ENCODE measurements at regions not wholly inside any gene's neighbourhood (a gene's known extent, or its start where the extent isn't known, plus 50 kb on each side); places are given as distances from the start of the nearest gene placed in this dataset.
"Not testable (repeated sequence)": the region's sequence is repeated elsewhere in the genome, so short reads cannot be mapped to it uniquely, and the experiment has no call there.

DNA sequence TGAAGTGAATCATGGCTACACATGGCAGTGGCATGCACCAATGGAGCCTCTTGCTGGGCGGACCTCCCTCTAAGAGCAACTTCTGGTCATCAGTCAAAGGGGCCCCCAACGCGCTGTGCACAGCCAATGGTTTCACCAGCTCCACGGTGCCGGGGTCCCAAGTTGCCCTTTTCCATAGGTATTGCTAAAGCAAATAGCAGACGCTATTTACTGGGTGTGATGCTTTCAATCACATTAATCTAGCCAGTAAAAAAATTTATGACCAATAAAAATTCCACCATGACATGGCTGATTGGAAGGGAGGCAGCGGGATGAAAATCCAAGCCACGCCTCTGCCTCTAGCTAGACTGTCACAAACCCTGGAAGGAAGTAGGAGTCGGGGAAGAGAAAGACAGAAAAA lies 680.3 kb upstream of the SOX9 start:
- no peak for DNase-seq (ENCODE audit: low spot score)

GRCh38 chr17:71441098-71441497 lies 679.7 kb upstream of the SOX9 start:
- DNase-seq (ENCODE audit: low spot score) = peak; percentile 33

DNA sequence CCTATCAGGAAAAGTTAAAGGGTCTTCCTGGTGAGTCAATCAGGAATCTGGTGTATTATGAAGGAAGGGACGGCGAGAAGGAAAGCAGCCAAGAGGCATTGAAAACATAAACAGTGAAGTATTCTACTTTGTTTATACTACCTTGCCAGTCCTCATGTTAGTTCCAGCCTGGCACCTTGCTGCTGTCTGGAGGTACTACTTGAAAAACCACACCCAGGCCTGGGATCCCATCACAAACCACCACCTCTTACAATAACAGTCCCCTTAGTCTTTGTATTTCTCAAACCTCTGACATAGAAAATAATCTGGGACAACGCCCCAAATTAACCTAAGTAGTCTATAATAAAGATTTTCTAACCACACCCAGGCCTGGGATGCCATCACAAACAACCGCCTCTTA lies 676.7 kb upstream of the SOX9 start:
- DNase-seq (ENCODE audit: low spot score) = peak; percentile 5

- no peak for DNase-seq (ENCODE audit: low spot score)
Observed at GRCh38 chr17:71446645-71447437, 674.0 kb upstream of the SOX9 start.

DNA sequence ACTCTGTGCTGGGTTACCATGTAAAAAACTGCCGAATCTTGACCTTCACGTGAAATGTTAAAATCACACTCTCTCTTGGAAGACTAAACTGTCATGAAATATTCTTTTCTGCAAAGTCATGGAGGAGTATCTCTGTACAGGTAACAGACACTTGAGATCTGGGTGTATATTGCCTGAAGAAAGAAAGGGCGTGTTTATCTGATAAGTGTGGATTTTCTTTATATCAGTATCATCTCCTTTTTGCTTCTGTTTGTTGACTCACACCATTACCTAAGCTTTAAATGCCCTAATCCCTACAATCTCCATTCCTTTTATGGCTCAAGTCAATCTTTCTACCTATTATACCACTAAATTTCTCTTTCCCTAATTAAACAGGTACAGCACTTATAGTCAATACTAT lies 673.2 kb upstream of the SOX9 start:
- no peak for DNase-seq (ENCODE audit: low spot score)

- DNase-seq (ENCODE audit: low spot score) = not testable (repeated sequence)
Observed at GRCh38 chr17:71450657-71451056, 670.2 kb upstream of the SOX9 start.

- no peak for DNase-seq (ENCODE audit: low spot score)
Observed at GRCh38 chr17:71453876-71454422, 666.9 kb upstream of the SOX9 start.

DNA sequence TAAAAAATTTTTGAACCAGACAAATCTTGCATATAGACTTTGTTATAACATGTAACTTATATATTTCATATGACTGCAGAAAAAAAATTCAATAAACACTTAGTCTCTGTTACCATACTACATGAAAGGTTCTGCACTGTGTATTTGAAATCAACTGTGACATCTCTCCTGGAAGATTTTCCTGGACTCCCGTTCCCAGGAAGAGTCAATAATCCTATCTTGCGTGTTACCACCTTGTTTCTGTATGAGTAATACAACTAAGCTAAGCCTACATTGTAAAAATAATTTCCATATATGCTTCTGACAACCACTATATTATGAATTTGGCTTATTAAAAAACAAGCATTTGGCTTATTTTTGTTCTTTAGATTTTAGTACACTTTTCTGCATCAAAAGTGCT lies 665.6 kb upstream of the SOX9 start:
- no peak for DNase-seq (ENCODE audit: low spot score)

DNA sequence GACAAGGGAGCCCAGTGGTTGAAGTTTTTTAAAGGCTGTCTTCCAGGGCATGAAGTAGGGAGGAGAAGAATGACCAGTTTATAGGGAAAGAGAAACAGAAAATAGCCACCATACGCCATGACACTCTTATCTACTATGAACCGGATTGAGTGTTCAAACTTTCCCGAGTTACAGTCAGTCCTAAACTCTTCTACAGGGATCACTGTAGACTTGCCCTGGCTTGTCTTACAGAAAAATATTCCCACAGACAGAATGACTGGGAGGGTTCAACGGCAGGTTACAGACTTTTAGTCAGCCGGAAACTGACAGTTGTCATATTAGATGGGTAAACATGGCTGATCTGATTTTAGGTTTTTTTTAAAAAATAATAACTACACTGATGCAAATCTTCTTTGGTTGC lies 662.5 kb upstream of the SOX9 start:
- DNase-seq (ENCODE audit: low spot score) = no peak

DNA sequence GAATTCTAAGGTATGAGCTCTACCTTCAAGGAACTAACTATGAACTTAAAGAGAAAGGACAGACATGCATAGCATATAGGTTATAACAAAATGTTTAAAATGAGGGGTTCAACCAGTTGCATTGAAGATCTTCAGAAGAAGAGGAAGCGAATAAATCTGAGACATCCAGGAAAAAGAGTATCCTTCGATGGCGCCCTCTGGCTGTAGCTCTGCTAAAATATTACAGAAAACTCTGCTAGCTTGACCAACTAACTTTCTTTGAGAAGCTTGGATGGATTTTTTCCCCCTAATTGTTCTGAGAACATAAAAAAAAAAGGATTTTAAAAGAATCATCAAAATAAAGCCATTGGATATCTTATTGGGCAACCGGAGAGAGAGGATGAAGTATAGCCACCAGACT lies 659.9 kb upstream of the SOX9 start:
- peak; percentile 20 for DNase-seq (ENCODE audit: low spot score)

DNA sequence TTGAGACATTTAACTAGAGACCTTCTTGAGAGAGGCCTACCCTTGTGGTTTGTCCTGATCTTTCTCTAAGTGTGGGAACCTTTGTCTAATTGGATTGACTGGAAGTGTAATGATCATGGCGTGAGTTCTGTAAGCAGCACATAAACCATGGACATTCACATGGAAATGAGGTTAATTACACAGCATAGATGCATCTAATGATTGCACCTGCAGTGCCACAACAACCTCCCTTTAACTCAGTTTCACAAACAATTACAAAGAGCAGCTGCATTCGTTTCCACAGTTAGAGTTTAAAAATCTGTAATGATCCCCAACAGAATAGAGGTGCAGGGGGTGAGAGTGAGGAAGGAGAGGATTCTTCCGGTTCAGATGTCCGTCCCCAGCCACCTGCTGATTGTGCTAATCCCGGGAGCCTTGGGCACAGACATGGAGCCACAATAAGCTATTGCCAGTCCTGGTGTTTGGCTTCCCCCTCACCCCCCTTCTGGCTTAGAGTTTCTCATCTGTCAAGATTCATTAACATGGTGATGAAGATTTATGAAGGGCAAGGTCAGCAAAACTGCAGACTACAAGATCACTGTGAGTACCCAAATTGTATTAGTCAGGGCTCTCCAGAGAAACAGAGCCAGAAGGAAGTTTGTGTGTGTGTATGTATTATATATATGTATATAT lies 659.2 kb upstream of the SOX9 start:
- no peak for DNase-seq (ENCODE audit: low spot score)

DNA sequence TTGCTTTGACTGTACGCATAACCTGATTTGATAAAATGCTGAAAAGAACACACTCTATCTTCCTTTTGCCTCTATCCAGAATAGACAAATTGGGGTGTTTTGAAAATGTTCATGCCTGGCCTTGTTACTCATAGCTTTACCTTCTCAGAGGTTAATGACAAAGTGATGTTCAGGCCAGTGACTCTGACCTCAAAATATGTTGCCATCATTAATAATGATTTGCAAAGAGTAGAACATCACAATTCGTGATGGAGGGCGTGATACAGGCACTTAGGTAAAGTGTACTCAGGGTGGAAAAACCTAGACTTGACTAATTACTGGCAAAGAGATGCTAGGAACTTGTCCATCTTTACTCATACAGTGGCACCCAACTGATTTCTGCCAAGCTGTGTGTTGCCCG lies 656.6 kb upstream of the SOX9 start:
- no peak for DNase-seq (ENCODE audit: low spot score)

DNA sequence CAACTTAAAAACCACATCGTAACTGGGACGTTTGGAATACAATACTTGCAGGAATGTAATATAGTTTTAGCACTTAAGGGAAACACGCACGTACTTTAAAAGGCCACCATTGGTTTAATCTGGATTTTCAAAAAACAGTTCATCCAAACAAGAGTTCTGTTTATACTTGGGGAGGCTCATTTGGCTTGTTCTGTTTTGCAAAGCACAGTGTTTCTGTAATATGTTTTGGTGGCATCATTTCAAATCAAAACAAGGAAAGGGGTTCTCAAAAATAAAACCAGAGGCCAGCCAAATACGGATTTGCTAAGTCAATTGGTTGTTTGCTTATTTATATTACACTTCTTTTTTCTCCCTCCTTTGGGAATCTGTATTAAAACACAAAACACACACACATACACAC lies 656.1 kb upstream of the SOX9 start:
- no peak for DNase-seq (ENCODE audit: low spot score)

DNA sequence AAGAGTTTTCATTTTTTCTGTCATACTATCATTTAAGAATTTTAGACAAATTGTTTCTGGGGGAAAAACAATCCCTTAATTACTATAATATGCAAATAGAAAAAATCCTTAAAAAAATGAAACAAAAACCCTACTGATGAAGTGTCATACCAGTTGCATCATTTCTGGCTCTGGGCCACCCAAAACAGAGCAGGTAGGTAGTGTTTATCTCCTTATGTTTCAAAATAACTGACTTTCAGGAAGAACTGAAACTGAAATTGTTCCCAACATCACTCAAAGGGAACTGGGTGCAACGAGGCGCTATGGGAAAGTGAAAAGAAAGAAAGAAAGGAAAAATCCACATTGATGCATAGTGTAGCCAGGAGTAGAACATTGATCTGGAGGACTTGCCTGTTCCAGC lies 653.1 kb upstream of the SOX9 start:
- DNase-seq (ENCODE audit: low spot score) = no peak

DNA sequence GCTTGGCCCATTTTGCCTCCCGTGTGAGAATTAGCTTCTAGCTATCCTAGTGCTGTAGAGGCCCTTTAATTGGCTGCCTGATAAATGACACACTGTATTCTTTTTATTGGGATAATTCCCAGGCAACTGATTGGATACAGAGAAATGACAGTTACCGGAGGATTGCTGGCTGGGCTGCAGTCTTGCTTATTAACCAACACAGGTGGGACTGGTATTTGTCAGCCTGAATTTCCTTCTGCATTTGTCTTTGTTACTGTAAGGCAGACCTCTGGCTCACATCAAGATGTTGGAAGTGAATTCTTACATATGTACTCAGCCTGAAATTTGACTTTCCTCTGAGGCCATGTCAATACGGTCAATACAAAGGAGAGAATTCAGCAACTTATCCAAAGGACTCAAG lies 650.8 kb upstream of the SOX9 start:
- no peak for DNase-seq (ENCODE audit: low spot score)

- DNase-seq (ENCODE audit: low spot score) = peak; percentile 18
Observed at GRCh38 chr17:71472809-71473789, 647.7 kb upstream of the SOX9 start.

GRCh38 chr17:71477356-71477755 lies 643.5 kb upstream of the SOX9 start:
- DNase-seq (ENCODE audit: low spot score) = no peak

GRCh38 chr17:71480099-71480498 lies 640.7 kb upstream of the SOX9 start:
- no peak for DNase-seq (ENCODE audit: low spot score)

DNA sequence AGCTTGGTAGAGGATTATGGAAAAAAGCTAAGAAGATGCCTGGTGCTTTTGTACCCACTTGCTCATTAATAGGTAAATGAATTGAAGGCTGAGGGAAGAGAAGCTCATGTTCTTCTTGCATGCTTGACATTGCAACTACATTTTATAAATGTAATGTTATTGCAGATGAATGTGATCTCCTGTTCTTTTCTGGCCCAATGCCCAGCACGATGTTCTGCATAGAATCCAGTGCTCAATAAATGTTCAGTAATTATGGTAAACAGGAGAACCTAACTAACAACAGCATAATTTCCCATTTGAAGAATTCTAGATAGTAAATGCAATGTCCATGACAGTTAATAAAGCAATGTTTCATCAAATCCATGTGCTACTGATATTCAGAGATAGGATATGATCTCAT lies 638.2 kb upstream of the SOX9 start:
- DNase-seq (ENCODE audit: low spot score) = no peak

DNA sequence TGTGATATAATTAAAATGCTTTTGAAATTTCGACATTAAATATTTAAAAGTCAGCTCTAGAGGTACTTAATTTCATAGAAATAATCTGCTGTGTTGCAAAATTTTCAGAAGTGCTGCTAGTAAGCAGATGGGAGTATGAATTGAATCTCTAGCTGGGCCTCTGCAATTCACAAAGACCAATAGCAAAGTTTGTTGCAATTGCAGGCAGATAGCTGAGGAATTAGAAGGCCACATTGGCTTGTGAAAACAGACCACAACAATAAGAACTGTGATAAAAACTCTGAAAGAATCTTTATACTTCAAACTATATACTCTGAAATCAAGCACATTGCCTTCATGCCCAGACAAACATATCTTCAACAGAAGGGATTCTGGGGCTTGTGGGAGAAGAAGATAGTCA lies 636.3 kb upstream of the SOX9 start:
- DNase-seq (ENCODE audit: low spot score) = no peak

DNA sequence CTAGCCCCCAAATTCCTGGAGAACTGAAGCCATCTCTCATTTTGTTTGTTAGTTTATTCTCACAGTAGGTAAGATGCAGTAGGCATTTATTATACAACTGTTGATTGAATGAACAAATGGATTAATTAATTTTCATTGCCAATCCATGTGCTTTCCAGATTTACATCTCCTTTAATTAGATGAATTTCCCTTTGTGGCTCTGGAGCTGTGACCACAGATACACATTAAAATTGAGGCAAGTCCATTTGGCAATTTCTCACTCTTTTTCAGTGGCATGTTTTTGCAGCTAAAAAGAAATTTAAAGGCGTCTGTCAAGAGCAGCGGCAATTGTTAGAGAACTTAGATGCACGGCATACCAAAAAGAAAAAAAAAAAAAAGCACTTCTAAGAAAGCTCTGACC lies 635.4 kb upstream of the SOX9 start:
- no peak for DNase-seq (ENCODE audit: low spot score)

- DNase-seq (ENCODE audit: low spot score) = no peak
Observed at GRCh38 chr17:71486261-71486660, 634.6 kb upstream of the SOX9 start.
